PC-9 (cell line): ENCODE measurements at regions not wholly inside any gene's neighbourhood (a gene's known extent, or its start where the extent isn't known, plus 50 kb on each side); places are given as distances from the start of the nearest gene placed in this dataset.

Experiments
- CTCF ChIP-seq: fragments of 200-600 bp; sonication (generic); conservative IDR thresholded peaks from 2 replicates; pipeline ENCODE4 v1.6.1; 2017; ENCODE audit warnings: mixed run types, antibody characterized with exemption, mild to moderate bottlenecking, moderate library complexity
- EZH2 ChIP-seq: fragments of 200-600 bp; sonication (generic); IDR thresholded peaks from 2 replicates; pipeline ENCODE4 v1.8.0; 2017; ENCODE audit warnings: antibody characterized with exemption, low read depth

- no peak for TF ChIP-seq CTCF
- TF ChIP-seq EZH2 = no peak
Observed at GRCh38 chr2:65522922-65523321, 90.5 kb upstream of the SPRED2 start.
